ENCODE measurements at regions not wholly inside any gene's neighbourhood (a gene's known extent, or its start where the extent isn't known, plus 50 kb on each side); places are given as distances from the start of the nearest gene placed in this dataset.
A peak's percentile ranks its signal among the peaks of the same experiment; 100 is the strongest.

DNA sequence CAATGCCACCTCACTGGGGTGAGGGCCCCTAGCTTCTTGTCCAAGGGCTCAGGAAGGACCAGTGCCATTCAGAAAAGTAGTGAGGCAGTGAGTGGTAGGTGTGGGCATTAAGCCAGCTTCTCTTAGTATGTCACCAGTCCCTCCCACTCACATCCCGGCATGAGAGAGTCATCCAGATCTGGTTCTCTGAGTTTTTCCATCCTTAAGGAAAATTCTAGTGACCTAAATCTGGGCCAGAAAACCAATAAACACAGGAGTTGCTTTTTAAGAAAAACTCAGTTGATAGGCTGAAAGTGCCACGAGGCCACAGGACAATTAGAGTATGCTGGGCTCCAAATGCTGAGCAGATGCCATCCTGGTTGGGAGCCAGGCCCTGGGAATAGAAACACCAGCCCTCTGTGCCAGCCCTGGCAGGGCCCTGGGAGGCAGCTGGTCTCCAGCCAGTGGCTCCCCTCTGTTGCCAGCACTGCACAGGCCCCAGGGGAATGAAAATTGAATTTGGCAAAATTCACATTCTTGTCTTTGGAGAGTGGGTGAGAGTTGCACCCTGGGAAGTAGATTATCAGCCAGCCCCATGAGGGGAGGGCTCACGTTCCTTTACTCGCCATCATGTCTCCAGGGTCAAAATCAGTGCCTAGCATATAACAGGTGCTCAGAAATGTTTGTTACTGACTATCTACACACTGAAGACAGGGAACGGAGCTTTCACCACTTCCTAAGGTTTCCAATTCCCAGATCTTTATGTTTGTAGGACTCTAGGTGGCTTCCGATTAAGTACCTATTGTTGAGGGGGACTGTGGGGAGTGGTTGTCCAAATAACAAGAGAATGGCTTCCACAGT, 52.8 kb downstream of the FAM43A start:
- DNase-seq (ENCODE audit: low spot score) = peak; percentile 65

DNA sequence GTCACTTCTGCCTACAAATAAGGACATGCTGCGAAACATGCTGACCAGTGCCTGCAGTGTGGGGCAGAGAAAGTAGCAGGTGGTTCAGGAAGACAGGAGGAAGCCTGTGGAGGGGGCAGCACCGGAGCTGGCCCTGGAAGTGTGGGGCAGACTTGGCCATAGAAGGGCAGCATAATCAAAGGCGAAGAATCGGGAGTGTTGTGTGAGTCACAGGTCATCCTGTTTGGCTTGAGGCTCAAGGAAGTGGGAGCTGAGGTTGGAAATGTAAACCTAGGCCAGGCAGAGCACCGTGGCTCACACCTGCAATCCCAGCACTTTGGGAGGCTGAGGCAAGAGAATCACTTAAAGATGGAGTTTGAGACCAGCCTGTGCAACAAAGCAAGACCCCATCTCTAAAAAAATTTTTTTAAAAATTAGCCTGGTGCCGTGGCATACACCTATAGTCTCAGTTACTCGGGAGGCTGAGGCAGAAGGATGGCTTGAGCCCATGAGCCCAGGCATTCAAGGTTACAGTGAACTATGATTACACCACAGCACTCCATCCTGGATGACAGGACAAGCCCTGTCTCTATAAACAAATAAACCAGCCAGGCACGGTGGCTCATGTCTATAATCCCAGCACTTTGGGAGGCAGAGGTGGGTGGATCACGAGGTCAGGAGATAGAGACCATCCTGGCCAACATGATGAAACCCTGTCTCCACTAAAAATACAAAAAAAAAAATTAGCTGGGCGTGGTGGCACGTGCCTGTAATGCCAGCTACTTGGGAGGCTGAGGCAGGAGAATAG, 54.0 kb downstream of the FAM43A start:
- peak; percentile 68 for DNase-seq (ENCODE audit: low spot score)

DNA sequence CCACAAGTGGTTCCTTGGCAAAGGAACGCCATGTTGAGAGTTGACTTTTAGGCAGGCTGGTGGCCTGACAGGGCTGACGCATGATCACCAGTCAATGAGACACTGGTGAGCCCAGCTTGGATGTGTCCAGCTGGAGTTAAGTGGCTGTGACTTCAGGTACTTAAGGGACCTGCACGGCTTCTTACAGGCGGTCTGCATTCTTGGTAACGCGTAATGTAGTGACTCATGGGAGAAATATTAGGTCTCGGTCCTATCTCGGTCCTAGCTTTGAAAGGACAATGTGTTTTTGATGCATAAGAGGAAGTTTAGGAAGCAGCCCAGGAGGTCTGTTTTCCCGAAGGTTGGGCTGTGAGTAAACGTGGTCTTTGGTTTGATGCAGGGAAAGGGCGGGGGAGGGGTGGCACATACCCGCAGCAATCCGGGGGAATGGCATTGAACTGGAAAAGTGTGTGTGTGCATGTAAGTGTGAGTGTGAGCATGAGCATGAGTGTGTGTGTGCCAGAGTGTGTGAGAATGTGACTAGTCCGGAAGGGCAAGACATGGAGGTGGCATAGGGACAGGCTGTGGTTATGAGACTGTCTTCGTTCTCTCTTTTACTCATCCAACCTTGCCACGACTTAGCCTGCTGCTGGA, 55.3 kb downstream of the FAM43A start:
- DNase-seq (ENCODE audit: low spot score) = peak; percentile 99

DNA sequence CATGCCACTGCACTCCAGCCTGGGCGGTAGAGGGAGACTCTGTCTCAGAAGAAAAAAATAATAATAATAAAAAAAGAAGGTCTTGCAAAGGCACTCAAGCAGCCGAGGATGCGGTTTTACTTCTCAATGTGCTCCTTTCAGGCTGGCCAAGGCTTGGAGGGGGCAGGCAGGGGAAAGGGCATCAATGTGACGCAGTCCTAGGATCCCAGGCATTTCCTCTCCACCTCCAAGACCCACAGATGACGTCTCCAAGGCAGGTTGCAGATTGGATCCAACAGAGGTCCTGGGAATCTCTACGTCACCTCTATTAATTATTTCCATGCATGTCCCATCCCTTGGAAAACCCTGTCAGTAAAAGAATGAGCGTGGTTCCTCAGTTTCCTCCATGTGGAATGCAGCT, 56.2 kb downstream of the FAM43A start:
- DNase-seq (ENCODE audit: low spot score) = no peak

DNA sequence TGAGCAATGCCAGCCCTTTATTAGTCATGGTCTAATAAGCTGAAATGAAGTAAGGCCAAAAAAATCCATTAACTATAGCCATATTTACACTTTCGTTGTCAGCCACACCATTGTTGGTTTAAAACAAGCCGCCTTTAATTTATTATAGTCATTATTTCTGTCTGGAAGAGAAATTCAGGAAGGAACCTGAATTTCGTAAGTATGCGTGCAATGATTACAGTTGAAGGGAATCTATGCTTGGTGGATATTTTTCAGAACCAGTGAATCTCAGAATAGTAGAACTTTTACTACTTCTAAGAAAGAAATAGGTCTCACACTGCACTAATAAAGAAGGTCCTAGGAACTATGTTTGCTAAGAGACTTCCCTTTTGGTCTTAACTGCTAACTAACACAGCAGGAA, 59.1 kb downstream of the FAM43A start:
- no peak for DNase-seq (ENCODE audit: low spot score)

DNA sequence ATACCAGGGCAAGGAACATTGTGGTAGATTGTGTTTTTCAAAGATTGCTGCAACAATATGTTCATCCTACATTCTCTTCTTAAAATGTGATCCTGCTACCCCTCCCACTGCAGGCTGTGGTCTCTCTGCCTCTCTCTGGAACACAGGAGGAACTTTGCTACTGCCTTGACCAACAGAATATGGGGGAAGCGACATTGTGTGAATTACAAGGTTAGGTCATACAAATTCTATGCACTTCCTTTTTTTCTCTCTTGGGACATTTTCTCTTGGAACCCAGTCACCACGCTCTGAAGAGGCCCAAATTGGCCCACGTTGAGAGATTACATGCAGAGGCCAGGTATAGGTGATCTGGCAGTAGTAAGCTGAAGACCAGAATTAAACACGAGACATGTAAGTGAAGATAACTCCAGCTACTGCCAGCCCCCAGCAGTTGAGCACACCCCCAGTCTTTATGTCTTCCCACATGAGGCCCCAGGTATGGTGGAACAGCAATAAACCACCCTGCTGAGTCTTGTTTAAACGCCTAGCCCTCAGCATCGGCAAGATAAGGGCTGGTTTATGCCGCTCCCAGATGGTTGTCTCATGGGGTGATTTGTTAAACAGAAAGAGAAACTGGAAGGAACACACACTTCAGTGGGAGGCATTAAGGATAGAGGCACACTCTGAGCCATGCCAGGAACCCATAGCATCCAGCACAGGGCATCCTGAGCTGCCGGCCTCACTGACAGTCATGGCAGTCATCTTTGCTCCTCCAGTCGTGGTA, 59.9 kb downstream of the FAM43A start:
- DNase-seq (ENCODE audit: low spot score) = no peak

DNA sequence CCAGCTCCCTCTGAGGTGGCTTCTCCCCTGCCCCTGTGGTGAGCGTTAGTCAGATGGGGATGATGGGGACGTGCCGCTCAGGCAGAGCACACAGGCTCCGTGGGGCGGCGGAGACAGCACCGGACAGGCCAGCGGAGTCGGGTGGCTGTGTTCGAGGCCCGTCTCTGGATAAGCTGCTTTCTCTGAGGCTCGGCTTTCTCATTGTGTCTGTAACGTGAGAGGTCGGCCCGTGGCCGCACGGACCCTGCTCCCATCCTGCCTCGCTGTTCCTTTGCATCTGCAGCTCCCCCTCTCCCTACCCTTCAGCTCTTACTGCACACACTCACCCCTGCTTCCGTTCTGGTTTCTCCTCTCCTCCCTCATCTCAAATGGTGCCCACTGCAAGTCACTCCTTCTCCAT, 62.5 kb downstream of the FAM43A start:
- DNase-seq (ENCODE audit: low spot score) = no peak

DNA sequence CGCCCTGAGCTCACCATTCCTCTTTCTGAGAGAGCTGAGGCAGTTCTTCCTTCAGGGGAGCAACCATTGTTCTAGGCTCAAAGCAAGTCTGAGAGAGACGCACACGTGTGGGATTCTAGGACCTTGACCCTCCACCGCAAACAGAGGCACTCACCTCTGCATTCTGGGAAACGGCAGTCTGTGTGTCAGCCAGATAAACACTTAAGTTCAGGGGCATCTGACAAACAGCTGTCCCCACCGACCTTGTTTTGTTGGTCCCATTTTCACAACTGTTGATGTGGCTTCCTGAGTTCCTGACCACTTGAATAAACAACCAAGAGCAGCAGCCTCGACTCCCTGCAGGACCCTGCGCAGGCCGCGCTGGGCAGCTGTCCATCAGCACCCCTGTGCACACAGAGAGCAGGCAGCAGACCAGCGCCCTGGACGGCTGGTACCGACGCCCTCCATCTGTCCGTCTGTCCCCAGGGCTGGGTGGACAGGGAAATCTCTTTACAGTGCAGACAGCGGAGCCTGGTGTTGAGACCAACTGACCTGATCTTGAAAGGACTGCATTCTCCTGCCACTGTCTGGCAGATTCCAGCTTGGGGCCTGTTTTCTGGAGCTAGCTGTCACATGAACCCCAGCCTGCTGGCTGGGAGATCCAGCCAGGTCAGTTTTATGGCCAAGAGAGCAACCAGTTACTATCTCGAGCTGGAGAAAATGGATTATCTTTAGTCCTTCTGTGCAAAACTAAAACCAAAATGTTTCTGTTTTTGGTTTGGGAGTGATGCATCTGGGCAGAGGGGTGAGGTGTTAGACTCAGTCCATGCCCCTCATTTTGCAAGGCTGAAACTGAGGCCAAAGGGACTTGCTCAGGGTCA, 64.2 kb downstream of the FAM43A start:
- DNase-seq (ENCODE audit: low spot score) = no peak

DNA sequence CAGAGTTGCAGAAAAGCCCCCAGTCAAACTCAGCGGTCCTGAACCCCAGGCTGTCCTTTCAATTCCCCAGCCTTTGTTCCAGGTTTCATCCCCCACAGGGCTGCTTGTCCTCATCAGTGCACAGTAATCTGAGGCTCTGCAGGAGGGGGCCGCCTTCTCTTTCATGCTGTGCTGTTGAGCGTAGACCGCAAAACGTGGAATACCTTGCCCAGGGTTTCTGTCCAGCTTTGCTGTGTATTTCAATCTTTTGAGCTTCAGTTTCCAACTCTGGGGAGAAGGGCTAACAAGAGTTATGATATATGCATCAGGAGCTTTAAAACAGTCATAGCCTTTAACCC, 64.8 kb downstream of the FAM43A start:
- DNase-seq (ENCODE audit: low spot score) = no peak

DNA sequence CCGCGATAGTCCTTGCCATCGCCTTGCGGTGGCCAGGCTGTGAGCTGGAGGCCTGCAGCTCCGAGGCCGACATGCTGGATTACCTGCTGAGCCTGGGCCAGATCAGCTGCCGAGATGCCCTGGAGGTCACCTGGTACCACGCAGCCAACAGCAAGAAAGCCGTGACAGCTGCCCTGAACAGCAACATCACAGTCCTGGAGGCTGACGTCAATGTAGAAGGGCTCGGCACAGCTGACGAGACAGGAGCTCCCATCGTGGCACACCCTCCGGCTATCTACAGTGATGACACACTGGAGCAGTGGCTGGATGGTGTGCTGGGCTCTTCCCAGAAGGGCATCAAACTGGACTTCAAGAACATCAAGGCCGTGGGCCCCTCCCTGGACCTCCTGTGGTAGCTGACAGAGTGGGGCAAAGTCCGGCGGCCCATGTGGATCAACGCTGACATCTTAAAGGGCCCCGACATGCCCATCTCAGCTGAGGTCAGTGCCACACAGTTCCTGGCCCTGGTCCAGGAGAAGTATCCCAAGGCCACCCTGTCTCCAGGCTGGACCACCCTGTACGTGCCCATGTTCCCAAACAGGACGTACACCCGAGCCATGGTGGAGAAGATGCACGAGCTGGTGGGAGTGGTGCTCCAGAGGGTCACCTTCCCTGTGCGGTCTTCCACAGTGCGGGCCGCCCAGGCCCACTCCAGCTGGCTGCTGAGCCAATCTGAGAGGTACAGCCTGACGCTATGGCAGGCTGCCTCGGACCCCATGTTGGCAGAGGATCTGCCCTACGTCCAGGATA, 70.2 kb downstream of the FAM43A start:
- no peak for DNase-seq (ENCODE audit: low spot score)

DNA sequence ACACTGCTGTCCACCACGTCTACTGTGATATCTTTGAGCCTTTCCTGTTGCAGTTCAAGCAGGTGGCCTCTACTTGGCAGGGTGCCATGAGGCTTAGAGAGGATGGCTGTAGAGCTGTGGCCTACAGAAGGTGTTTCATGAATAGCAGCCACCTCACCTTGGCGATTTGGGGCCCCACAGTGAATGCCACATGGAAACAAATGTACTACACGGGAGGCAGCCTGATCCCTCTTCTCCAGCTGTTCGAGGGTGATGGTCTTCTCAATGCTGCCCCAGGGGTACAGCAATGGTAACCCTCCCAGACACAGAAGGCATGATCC, 70.7 kb downstream of the FAM43A start:
- DNase-seq (ENCODE audit: low spot score) = no peak

DNA sequence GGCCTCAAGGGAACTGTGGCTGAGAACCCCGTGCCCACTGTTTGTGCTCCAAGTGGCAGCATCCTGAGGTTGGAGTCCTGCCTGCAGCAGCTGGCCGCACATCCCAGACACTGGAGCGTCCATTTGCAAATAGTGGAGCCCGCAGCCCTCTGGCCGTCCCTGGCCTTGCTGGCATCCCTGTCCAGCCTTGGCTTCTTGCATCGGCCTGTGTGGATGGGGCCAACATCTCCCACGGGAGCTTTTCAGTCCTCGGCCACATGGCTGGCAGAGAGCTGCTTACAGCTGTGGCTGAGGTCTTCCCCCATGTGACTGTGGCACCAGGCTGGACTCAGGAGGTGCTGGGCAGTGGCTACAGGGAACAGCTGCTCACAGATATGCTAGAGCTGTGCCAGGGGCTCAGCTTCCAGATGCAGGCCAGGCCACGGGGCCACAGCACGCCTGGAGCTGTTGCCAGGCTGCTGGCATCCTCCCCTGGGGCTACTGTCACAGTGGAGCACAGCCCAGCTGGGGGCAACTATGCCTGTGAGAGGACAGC, 71.2 kb downstream of the FAM43A start:
- DNase-seq (ENCODE audit: low spot score) = no peak

DNA sequence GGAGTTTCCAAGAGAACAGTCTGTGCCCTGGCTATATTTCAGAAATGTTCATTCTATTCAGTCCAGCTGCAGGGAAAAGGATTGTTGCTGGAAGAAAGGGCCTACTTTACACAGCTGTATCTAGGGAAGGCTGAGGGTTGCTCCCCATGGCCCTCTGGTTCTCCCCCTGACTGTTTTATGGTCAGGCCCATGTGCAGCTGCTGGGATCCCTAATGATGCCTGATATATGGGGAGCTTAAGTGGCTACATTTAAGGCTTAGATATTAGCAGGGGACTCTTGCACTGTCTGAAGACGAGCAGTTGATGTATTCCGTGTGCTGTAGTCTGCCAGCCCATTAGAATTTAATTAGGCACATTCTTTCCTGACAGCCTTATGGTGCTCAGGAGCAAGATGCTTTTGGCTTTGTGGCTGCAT, 72.0 kb downstream of the FAM43A start:
- no peak for DNase-seq (ENCODE audit: low spot score)

DNA sequence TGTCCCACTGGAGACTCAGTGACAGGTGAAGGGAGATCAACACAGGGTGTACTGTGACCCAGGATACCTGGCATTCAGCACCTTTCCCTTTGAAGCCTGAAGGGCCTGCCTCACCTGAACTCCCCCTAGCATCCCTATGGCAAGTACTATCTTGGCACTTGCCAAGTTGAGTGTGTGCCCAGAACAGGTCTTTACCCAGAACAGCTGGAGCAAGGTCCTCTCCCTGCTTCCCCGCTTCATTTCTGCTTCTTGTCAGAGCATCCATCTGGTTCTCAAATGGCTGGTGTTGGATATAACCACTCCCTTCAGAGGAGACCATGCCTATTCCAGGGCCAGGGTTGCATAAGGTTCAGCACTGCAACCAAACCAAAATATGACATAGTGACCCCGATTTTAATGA, 73.0 kb downstream of the FAM43A start:
- DNase-seq (ENCODE audit: low spot score) = no peak

DNA sequence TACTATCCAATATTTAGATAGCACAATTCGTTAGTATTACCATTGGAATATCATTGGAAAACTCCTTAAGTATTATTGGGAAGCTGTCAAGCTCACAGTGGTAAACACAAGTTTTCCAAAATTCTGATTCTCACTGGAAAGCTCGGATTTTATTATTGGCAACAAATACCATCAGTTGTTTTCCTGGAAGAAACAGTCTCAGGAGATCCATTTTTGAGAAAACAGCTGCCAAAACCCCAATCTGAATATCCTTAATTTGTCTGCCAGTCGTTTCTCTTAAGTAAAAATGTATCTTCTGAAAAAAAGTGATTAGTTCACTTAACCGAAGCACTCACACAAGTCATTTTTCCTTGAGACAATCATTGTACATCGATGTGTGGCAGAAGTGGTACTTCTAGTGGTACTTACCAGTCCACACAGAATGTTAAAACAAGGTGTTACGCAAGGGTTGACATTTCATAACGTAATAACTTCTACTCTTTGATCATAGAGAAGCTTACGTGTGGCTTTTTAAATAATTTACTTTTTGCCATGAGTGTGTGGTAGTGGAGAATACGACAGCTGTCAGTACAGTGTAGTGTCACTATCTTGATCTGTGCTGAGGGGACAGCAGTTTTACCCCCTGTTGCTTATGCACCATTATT, 74.9 kb downstream of the FAM43A start:
- DNase-seq (ENCODE audit: low spot score) = no peak

DNA sequence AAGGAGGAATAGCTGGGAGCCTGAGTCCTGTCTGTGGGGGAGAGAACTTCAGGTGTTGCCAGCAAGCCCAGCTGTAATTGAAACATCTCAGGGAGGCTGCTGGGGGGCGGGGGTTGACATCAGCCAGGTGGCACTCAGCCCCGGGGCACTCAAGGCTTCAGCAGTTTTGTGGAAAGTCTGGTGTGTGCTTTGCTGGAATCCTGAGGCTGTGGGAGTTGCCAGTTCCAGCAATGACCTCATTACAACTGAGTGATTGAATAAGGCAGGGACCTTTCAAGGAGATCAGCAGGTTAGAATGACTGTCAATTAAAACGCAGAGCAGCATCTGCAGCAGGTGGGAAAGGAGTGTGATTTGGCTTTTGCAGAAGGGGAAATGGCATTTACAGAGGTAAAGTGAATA, 75.7 kb downstream of the FAM43A start:
- DNase-seq (ENCODE audit: low spot score) = no peak

DNA sequence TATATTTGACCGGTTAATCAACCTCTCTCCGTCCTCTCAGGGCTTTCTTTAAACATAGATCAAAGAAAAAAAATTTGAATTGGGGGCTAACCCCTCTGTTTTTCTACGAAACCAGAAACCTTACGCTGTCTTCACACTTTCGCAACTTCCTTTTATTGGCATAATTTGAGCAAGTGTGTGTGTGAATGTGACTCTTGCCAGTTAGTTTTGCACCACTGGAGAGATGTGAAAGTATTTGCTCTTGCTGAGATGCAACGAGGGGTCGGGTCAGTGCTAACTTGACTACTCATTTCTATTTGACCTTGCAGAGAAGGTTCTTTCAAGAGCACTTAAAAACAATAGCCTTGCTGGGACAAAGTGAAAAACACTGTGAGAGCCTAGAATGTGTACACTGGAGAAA, 81.2 kb downstream of the FAM43A start:
- DNase-seq (ENCODE audit: low spot score) = no peak

DNA sequence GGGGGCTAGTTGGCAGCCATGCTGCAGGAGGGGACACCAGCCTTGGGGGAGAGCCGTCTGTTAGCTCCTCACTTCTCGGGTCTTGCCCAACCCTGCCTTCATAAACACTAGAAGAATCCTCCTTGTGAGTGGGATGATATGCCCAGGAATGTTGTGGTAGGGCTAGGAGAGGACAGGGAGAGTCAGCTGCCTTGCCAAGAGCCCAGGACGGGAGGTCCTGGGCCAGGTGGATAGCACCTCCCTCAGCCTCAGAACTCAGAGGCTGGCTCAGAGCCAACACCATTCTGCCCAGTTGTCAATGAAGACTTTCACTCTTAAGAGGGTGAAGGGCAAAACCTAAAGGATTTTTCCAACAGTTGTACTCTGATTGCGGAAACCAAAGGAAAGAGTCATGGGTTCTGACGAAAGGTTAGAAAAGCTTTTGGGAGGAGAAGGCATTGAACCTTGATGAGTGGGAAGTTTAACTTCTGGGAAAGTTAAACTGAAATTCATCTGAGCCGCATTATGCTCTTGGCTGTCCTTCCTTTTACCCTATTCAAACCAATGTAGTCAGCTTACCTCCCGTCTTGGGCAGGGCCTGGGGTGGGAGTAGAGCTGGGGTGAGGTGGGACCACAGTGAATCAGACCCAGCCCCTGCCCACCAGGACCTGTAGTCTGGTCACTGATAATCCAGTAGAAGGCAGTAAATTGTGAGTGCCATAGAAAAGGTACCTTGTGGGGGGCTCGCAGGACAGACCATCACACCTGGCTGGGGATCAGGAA, 81.9 kb downstream of the FAM43A start:
- DNase-seq (ENCODE audit: low spot score) = no peak

DNA sequence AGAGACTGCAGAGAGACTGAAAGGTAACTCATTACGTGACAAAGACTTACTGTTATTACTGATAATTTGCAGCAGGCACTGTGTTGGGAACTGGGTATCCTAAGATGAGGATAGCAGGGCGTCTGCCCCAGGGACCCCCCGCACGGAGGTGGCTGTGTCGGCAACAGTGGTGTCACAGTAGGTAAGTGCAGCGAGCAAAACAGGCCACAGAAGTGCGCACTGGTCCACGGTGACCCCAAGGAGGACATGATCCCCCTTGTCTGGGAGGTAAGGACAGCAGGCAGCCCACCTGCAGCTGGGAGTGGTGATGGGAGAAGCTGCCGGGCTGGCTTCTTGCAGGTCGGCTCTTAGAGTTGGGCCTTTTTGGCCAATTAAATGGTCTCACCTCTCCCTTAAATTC, 82.9 kb downstream of the FAM43A start:
- DNase-seq (ENCODE audit: low spot score) = no peak
